ENCODE measurements at regions not wholly inside any gene's neighbourhood (a gene's known extent, or its start where the extent isn't known, plus 50 kb on each side); places are given as distances from the start of the nearest gene placed in this dataset.

GRCh38 chr2:173666171-173666888, 298.8 kb downstream of the SP3 start:
- TF ChIP-seq SP1 (IDR thresholded peaks at IDR 0.05) (no peak), BHLHE40 (IDR thresholded peaks at IDR 0.05; ENCODE audit: borderline replicate concordance) (no peak), FOXM1 (IDR thresholded peaks at IDR 0.05; ENCODE audit: borderline replicate concordance) (no peak), ZNF384 (IDR thresholded peaks at IDR 0.05) (no peak), FOXK2 (IDR thresholded peaks at IDR 0.05) (no peak), LEF1 (IDR thresholded peaks at IDR 0.05; ENCODE audit: borderline replicate concordance) (no peak), TARDBP (IDR thresholded peaks at IDR 0.05) (no peak), CTBP1 (IDR thresholded peaks at IDR 0.05; ENCODE audit: borderline replicate concordance) (no peak), ELF4 (IDR thresholded peaks at IDR 0.05) (no peak), L3MBTL2 (conservative IDR thresholded peaks at IDR 0.05) (no peak)
